H1 (cell line): ENCODE measurements at regions not wholly inside any gene's neighbourhood (a gene's known extent, or its start where the extent isn't known, plus 50 kb on each side); places are given as distances from the start of the nearest gene placed in this dataset.
"Not testable (repeated sequence)": the region's sequence is repeated elsewhere in the genome, so short reads cannot be mapped to it uniquely, and the experiment has no call there.

Source experiments
- CTCF ChIA-PET: fragments of 300-600 bp; sonication (Branson Sonifier 250); formaldehyde crosslinking; loops from one replicate; lab custom pipeline; 2021; ENCODE audit not compliant: partially characterized antibody; lab: Charles Lee
- POLR2A ChIA-PET: fragments of 300-600 bp; sonication (Branson Sonifier 250); formaldehyde crosslinking; loops from one replicate; lab custom pipeline; 2021; ENCODE audit warnings: inconsistent platforms; ENCODE audit not compliant: partially characterized antibody; lab: Charles Lee
- DNase-seq, 2 experiments: peaks; one replicate each; pipeline versions ENCODE4 v3.0.0 to v3.0.0-alpha.2; 2010 to 2022; ENCODE audit warnings: low spot score in 2 of 2, low read depth in 1 of 2, mixed read lengths in 1 of 2
- FAIRE-seq: peaks from 2 replicates; lab custom pipeline; 2011; peaks lifted over from hg19 to GRCh38; lab: Jason Lieb, UNC
- H2AFZ ChIP-seq: 2 replicates; pipeline ENCODE4 v1.8.1; 2012; ENCODE audit warnings: low read length, inconsistent platforms
- H2AK5ac ChIP-seq: 2 replicates; pipeline ENCODE4 v1.6.1; 2013; ENCODE audit warnings: low read depth, low read length
- H2BK120ac ChIP-seq: replicated peaks from 2 replicates; pipeline ENCODE3; 2013; ENCODE audit warnings: low read depth, low read length, inconsistent platforms
- H2BK12ac ChIP-seq: 2 replicates; pipeline ENCODE4 v1.6.1; 2013; ENCODE audit warnings: low read depth, low read length
- H2BK15ac ChIP-seq: 2 replicates; pipeline ENCODE4 v1.6.1; 2013; ENCODE audit warnings: low read length
- H2BK20ac ChIP-seq: 2 replicates; pipeline ENCODE4 v1.6.1; 2013; ENCODE audit warnings: low read length
- H2BK5ac ChIP-seq: 2 replicates; pipeline ENCODE4 v1.6.1; 2013; ENCODE audit warnings: low read depth, low read length
- H3K14ac ChIP-seq: 2 replicates; pipeline ENCODE4 v1.6.1; 2013; ENCODE audit warnings: inconsistent platforms; ENCODE audit not compliant: insufficient read length
- H3K18ac ChIP-seq: 2 replicates; pipeline ENCODE4 v1.6.1; 2013; ENCODE audit warnings: low read length; ENCODE audit errors: extremely low read depth
- H3K23ac ChIP-seq: 2 replicates; pipeline ENCODE4 v1.6.1; 2013; ENCODE audit warnings: inconsistent platforms; ENCODE audit not compliant: insufficient read length
- H3K23me2 ChIP-seq: 2 replicates; pipeline ENCODE4 v1.6.1; 2013; ENCODE audit warnings: low read depth, low read length
- H3K27ac ChIP-seq: 2 replicates; pipeline ENCODE4 v1.6.1; 2011; ENCODE audit warnings: low read depth, low read length, inconsistent platforms
- H3K27me3 ChIP-seq, 4 experiments: replicated peaks in 1 of 4; 1 replicate in 1 of 4; 2 replicates in 3 of 4; pipeline versions ENCODE4 v1.6.1 to v1.8.1; 2011 to 2013; ENCODE audit warnings: low read length in 3 of 4, mild to moderate bottlenecking in 3 of 4, inconsistent platforms in 2 of 4, mixed read lengths in 2 of 4, moderate library complexity in 1 of 4; ENCODE audit not compliant: control insufficient read depth in 3 of 4, insufficient read depth in 3 of 4; ENCODE audit errors: extremely low read depth in 1 of 4
- H3K36me3 ChIP-seq, 4 experiments: 2 replicates each; pipeline versions ENCODE4 v1.6.1 to v1.8.1; 2011 to 2013; ENCODE audit warnings: mild to moderate bottlenecking in 4 of 4, low read length in 3 of 4, moderate library complexity in 2 of 4, control low read depth in 1 of 4, inconsistent platforms in 1 of 4; ENCODE audit not compliant: insufficient read depth in 4 of 4, control insufficient read depth in 2 of 4
- H3K4ac ChIP-seq: replicated peaks from 2 replicates; pipeline ENCODE3; 2013; ENCODE audit warnings: low read length, low read depth, mixed read lengths, inconsistent platforms; ENCODE audit not compliant: insufficient read length
- H3K4me1 ChIP-seq, 4 experiments: replicated peaks in 1 of 4; 1 replicate in 1 of 4; 2 replicates in 3 of 4; pipeline versions ENCODE4 v1.6.1 to v1.8.1; 2011 to 2013; ENCODE audit warnings: low read length in 3 of 4, inconsistent platforms in 2 of 4, mixed read lengths in 1 of 4; ENCODE audit not compliant: insufficient read depth in 4 of 4, control insufficient read depth in 3 of 4
- H3K4me2 ChIP-seq, 2 experiments: 2 replicates each; pipeline versions ENCODE4 v1.6.1 to v1.8.1; 2011 to 2013; ENCODE audit warnings: low read depth in 2 of 2, low read length in 2 of 2, control low read depth in 1 of 2, inconsistent platforms in 1 of 2, mild to moderate bottlenecking in 1 of 2; ENCODE audit not compliant: insufficient read depth in 1 of 2
- H3K4me3 ChIP-seq, 4 experiments: fragments of 200-600, 300-600 bp in 1 of 4; sonication (generic), shearing (Covaris generic), sonication (Bioruptor Twin) in 1 of 4; 2 replicates each; pipeline versions ENCODE4 v1.5.1 to v1.8.1; 2011 to 2016; ENCODE audit warnings: low read length in 4 of 4, low read depth in 3 of 4, control low read depth in 2 of 4, inconsistent platforms in 2 of 4, mild to moderate bottlenecking in 2 of 4, mixed read lengths in 1 of 4, moderate library complexity in 1 of 4; ENCODE audit not compliant: insufficient read depth in 2 of 4; ENCODE audit errors: extremely low read depth in 1 of 4
- H3K56ac ChIP-seq: replicated peaks from 2 replicates; pipeline ENCODE3; 2013; ENCODE audit warnings: low read depth, mild to moderate bottlenecking, mixed read lengths, low read length, inconsistent platforms; ENCODE audit not compliant: insufficient read length
- H3K79me1 ChIP-seq: 2 replicates; pipeline ENCODE4 v1.6.1; 2013; ENCODE audit warnings: low read depth, low read length, control low read depth
- H3K79me2 ChIP-seq, 2 experiments: 2 replicates each; pipeline versions ENCODE4 v1.6.1 to v1.8.1; 2012 to 2013; ENCODE audit warnings: low read length in 2 of 2, mild to moderate bottlenecking in 2 of 2, inconsistent platforms in 1 of 2; ENCODE audit not compliant: insufficient read depth in 2 of 2, control insufficient read depth in 1 of 2
- H3K9ac ChIP-seq, 4 experiments: replicated peaks in 1 of 4; 1 replicate in 1 of 4; 2 replicates in 3 of 4; pipeline versions ENCODE4 v1.6.1 to v1.8.1; 2011 to 2013; ENCODE audit warnings: low read depth in 3 of 4, low read length in 3 of 4, control low read depth in 2 of 4, mild to moderate bottlenecking in 2 of 4, moderate library complexity in 2 of 4, inconsistent platforms in 1 of 4; ENCODE audit errors: extremely low read depth in 1 of 4
- H3K9me3 ChIP-seq, 2 experiments: 2 replicates each; pipeline versions ENCODE4 v1.6.1 to v1.8.1; 2012 to 2013; ENCODE audit warnings: mild to moderate bottlenecking in 2 of 2, moderate library complexity in 2 of 2, control low read depth in 1 of 2, inconsistent platforms in 1 of 2, low read depth in 1 of 2, low read length in 1 of 2, mixed read lengths in 1 of 2; ENCODE audit not compliant: insufficient read depth in 2 of 2
- H4K20me1 ChIP-seq, 2 experiments: replicated peaks in 1 of 2; 2 replicates each; pipeline versions ENCODE3 to v1.8.1; 2011 to 2013; ENCODE audit warnings: inconsistent platforms in 2 of 2, low read length in 2 of 2, mild to moderate bottlenecking in 1 of 2; ENCODE audit not compliant: insufficient read depth in 2 of 2, control insufficient read depth in 1 of 2
- H4K5ac ChIP-seq: 2 replicates; pipeline ENCODE4 v1.6.1; 2013; ENCODE audit warnings: low read length, low read depth, mixed read lengths, inconsistent platforms; ENCODE audit not compliant: insufficient read length
- H4K8ac ChIP-seq: 2 replicates; pipeline ENCODE4 v1.8.0; 2013; ENCODE audit warnings: mild to moderate bottlenecking, moderate library complexity, low read length, inconsistent platforms; ENCODE audit not compliant: insufficient read depth; ENCODE audit errors: extremely low read depth
- H4K91ac ChIP-seq: replicated peaks from 2 replicates; pipeline ENCODE3; 2013; ENCODE audit warnings: low read length, mixed read lengths, inconsistent platforms; ENCODE audit not compliant: insufficient read length
- WGBS, 2 experiments: shearing (Covaris generic) in 1 of 2; methylation state at CpG; one replicate each; pipeline versions ENCODE4 v1.1.6 to v1.1.7; 2013 to 2015; ENCODE audit warnings: low lambda C conversion rate in 2 of 2, mixed read lengths in 2 of 2, inconsistent platforms in 1 of 2, low coverage in 1 of 2, missing lambda C conversion rate in 1 of 2; ENCODE audit not compliant: insufficient replicate concordance in 2 of 2, insufficient coverage in 1 of 2, insufficient read length in 1 of 2; ENCODE audit errors: extremely low coverage in 1 of 2, missing lambda C conversion rate in 1 of 2; 5-methylcytosine and 5-hydroxymethylcytosine counted together

DNA sequence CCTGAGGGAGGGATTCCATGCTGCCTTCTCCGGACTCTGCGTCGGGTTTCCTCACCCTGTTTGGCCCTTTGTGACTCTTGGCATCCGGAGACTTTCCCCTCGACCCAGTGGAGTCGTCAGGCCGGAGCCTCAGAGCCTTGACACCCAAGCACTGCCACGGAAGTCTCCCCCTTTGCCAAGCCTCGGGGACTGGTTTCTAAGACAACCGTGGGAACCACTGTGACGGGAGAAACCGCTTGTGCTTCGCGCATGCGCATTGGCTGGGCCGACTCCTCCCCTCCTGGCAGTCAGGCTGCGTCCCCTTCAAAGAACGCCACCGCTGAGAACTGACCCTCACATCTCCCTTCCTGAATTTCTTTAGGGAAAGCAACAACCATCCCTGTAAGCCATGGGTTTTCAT, 459.4 kb upstream of the ZNG1F start:
- H3K23me2 ChIP-seq, H3K79me2 ChIP-seq, H3K56ac ChIP-seq, DNase-seq, H2BK5ac ChIP-seq, H4K91ac ChIP-seq, H3K9ac ChIP-seq, H3K4me1 ChIP-seq, H2BK12ac ChIP-seq, CTCF ChIA-PET, H2BK120ac ChIP-seq, H3K4me2 ChIP-seq, H3K4ac ChIP-seq, H4K5ac ChIP-seq, H3K14ac ChIP-seq, H2AK5ac ChIP-seq, H3K36me3 ChIP-seq, H2BK20ac ChIP-seq, H3K27ac ChIP-seq, H3K27me3 ChIP-seq, FAIRE-seq, H3K9me3 ChIP-seq, H3K23ac ChIP-seq, H2BK15ac ChIP-seq, POLR2A ChIA-PET, H3K79me1 ChIP-seq, H4K8ac ChIP-seq, H3K4me3 ChIP-seq, H2AFZ ChIP-seq, H3K18ac ChIP-seq, H4K20me1 ChIP-seq: not testable (repeated sequence)
- no CpG with 5 or more reads among the region's 19 CpGs for WGBS, 2 experiments

DNA sequence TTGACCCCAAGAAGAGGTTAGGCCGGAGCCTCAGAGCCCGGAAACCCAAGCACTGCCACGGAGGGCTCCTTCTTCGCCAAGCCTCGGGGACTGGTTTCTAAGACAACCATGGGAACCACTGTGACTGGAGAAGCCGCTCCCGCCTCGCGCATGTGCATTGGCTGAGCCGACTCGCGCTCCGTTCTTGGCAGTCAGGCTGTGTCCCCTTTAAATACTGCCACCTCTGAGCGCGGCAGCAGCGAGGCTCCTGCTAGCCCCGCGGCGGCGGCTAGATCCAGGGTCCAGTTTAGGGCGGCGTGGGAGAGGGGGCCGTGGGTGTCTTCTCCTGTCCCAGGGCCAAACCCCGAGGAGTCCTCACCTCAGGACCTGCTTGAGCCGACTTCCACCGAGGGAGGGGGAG, 457.1 kb upstream of the ZNG1F start:
- H3K9me3 ChIP-seq, H3K14ac ChIP-seq, H2AFZ ChIP-seq, H3K4ac ChIP-seq, H4K91ac ChIP-seq, DNase-seq, H2AK5ac ChIP-seq, H2BK15ac ChIP-seq, H3K36me3 ChIP-seq, H2BK5ac ChIP-seq, H3K4me2 ChIP-seq, H4K5ac ChIP-seq, H3K4me1 ChIP-seq, H3K79me1 ChIP-seq, H2BK20ac ChIP-seq, H3K27ac ChIP-seq, H3K18ac ChIP-seq, FAIRE-seq, H3K23me2 ChIP-seq, CTCF ChIA-PET, H3K9ac ChIP-seq, H3K23ac ChIP-seq, H3K4me3 ChIP-seq, H3K27me3 ChIP-seq, H2BK12ac ChIP-seq, H4K20me1 ChIP-seq, H3K79me2 ChIP-seq, H2BK120ac ChIP-seq, H3K56ac ChIP-seq, POLR2A ChIA-PET, H4K8ac ChIP-seq: not testable (repeated sequence)
- no CpG with 5 or more reads among the region's 26 CpGs for WGBS, 2 experiments
